ENCODE measurements at regions not wholly inside any gene's neighbourhood (a gene's known extent, or its start where the extent isn't known, plus 50 kb on each side); places are given as distances from the start of the nearest gene placed in this dataset.
"Not testable (repeated sequence)": the region's sequence is repeated elsewhere in the genome, so short reads cannot be mapped to it uniquely, and the experiment has no call there.

DNA sequence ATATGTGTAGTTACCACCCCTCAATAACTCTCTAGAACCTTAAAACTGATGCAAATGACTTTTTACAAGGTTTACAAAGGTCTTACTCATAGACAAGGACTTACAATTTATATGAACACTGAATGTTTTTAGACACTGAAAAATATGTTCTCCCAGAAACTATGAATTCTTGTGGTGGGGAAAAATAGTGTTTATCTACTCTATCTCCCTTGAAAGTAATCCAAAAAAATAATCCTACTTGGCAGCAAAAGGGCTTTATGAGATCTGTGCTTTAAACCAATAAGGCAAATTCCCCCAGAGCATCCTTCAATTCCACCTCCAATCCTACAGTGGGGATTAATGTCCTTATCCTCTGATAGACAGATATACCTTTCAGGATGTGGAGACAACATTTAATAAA, 1984.1 kb upstream of the RAG2 start:
- no peak for DNase-seq (ENCODE audit: low read depth)

DNA sequence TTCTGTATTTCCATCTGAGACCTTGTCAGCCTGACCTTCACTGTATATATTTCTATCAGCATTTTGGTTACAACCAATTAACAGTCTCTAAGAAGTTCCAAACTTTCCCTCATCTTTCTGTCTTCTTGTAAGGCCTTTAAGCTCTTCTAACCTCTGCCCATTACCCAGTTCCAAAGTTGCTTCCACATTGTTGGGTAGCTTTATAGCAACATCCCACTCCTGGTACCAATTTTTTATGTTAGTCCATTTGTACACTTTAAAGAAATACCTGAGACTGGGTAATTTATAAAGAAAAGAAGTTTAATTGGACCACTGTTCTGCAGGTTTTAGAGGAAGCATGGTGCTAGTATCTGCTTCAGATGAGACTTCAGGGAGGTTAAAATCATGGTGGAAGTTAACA, 1979.7 kb upstream of the RAG2 start:
- DNase-seq (ENCODE audit: low read depth): no peak

DNA sequence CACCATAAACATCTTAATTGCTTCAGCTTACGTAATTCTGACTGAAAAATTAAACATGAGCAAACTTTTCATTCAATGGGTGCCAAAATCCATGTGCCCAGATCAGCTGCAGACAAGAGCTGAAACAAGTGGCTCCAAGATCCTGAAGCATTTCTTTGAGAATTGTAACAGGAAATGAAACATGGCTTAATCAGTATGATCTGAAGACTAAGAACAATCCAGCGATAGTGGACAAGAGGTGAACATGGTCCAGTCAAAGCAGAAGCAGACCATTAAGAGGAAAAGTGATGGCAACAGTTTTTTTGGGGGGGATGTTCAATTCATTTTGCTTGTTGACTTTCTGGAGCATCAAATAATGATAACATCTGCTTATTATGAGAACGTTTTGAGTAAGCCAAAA, 1964.5 kb upstream of the RAG2 start:
- no peak for DNase-seq (ENCODE audit: low read depth)

DNA sequence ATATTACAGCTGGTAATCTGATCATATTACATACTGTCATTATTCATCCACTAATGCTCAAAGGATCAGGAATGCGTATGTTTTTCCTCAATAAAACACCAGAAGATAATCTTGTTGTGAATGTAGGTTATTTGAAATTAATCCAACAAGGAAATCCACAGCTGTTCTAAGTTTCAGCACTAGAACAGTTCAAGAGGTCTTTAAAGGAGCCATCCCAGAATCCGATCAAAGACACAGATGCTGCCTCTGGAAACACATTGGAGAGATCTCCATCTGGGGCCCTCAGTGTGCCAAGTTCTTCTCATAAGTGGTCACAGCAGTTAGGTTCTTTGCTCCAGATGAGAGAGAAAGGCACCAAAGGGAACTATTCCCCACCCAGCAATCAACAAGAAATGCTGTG, 1955.1 kb upstream of the RAG2 start:
- peak; percentile 57 for DNase-seq (ENCODE audit: low read depth)

DNA sequence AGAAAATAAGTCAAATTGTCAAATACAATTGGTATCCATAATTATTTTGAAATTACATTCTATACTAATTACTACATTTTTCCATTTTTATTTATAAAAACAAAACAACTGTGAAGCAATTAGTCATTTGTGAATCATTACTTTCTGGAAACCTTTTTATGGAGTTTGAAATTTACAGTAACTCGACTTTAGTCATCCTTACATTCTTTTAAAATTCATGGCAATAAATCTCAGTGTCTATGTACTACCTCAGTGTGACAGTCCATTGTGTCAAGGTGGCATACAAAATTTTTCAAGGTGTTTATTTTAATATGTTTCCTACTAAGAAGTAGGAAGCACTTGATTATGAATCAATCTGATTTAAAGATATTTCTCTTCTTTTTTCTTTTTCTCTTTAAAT, 1949.4 kb upstream of the RAG2 start:
- no peak for DNase-seq (ENCODE audit: low read depth)

DNA sequence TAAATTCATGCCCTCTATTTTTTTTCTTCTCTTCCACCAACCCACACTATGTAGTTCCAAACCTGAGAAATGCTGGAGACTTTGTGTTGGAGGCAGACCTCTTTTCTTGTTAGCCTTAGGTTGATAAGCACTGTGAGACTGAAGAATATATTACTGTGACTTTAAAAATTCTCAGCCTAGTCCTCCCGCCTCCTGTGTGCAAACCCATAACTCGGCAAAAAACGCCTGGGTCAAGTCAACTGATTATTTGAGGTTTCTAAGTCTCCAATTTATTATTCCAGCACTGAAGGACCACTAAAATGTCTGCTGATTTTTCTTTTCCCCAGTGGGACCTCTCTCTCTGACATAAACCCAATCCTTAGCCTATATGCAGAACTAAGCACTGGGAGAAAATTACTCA, 1946.0 kb upstream of the RAG2 start:
- no peak for DNase-seq (ENCODE audit: low read depth)

DNA sequence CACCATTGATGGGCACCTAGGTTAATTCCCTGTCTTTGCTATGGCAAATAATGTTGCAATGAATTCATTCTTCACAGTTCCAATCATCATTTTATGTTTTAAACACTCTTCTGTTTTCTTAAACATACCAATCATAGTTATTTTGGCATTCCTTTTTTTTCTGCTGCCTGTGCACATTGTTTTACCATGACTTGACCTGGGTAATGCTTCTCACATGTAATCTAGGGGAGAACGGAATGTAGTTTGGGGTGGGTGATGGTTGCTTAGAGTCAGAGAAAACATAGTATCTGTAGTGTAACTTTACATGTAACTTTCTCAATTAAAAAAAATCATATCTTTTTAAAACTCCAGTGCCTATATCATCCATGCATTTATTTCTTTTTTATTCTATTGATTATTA, 1945.3 kb upstream of the RAG2 start:
- peak; percentile 53 for DNase-seq (ENCODE audit: low read depth)

DNA sequence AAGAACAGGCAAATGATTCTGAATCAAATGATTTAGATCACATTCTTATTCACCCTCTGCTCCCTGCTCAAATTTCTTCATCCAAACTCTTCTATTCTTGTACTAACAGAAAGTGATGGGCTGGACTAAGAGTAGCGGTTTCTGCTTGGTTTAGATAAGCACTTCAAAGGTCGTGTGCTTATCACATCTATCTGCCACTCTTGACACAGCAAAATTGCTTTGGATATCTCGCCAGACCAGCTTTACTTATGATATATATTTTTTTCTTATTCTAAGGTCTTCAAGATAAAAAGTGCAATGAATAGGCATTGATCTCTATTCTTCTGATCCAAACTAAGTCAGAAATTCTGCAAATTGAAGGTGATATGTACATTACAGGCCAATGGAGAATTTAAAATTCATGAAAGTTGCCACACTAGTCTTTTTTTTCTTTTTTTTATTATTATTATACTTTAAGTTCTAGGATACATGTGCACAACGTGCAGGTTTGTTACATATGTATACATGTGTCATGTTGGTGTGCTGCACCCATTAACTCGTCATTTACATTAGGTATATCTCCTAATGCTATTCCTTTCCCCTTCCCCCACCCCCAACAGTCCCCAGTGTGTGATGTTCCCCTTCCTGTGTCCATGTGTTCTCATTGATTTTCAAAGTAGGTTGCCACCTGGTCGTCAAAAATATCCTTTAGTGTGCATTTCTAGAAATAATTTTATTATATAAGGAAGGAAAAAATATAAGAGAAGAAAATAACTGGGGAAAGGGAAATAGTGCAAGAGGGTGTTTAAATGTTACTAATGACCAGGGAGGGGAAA, 1941.0 kb upstream of the RAG2 start:
- no peak for DNase-seq (ENCODE audit: low read depth)

DNA sequence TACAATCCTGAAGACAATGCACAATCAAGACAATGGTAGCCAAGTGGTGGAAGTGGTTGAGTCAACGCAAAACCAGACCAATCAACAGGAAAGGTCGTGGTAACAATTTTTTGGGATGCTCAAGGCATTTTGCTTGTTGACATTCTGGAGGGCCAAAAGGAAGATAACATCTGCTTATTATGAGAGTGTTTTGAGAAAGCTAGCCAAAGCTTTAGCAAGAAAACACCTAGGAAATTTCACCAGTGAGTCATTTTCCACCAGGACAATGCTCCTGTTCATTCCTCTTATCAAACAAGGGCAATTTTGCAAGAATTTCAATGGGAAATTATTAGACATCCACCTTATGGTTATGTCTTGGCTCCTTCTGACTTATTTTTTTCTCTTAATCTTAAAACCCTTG, 1932.2 kb upstream of the RAG2 start:
- DNase-seq (ENCODE audit: low read depth): no peak

DNA sequence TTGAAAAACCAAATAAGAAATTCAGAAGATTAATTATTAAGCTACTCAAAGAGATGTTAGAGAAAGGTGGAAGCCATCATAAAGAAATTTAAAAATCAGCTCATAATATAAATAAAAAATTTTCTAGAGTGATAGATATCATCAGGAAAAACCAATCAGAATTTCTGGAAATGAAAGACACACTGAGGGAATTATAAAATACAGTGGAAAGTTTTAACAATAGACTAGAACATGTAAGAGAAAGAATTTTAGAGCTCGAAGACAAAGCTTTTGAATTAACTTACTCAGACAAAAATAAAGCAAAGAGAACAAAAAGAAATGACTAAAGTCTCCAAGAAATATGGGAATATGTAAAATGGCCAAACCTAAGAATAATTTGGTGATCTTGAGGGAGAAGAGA, 1926.9 kb upstream of the RAG2 start:
- no peak for DNase-seq (ENCODE audit: low read depth)

DNA sequence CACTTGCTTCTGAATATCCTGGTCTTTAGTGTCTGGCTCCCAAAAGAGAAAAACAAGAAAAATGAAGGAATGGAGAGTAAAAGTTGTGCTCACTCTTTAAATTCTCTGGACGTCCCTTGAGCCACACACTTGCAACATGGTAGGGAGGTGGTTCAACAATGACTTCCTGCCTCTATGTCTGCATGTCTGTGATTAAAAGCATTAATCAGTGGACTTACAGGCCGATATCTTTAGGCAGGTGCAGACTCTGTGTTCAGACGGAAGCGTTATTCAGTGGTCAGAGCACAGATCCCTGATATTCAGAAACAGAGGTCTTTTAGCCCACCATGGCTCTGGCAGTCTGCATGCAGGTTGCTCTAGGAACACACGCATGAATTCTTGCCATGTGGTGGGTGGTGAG, 1920.0 kb upstream of the RAG2 start:
- DNase-seq (ENCODE audit: low read depth): no peak

DNA sequence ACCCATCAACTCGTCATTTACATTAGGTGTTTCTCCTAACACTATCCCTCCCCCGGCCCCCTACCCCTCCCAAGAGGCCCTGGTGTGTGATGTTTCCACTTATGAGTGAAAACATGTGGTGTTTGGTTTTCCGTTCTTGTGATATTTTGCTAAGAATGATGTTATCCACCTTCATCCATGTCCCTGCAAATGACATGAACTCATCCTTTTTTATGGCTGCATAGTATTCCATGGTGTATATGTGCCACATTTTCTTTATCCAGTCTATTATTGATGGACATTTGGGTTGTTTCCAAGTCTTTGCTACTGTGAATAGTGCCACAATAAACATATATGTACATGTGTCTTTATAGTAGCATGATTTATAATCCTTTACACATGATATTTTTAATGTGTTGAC, 1914.8 kb upstream of the RAG2 start:
- DNase-seq (ENCODE audit: low read depth): not testable (repeated sequence)

DNA sequence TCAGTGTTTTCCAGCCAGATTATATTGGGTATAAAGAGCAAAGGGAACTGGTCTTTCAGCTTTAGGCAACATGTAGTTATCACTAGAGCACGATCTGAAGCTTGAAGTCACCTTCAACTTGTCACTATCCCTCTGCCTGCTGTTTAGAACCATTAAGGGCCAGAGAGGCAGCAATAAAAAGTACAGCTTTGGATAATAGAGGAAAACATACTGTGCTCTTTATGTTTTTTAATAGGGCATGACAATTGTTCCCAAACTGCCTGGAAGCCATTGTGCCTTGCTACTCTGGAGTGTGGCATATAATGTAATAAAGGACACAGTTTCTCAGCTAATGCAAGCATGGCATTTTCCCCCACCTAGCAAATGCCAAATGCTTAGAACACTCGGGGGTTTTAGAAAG, 1912.0 kb upstream of the RAG2 start:
- DNase-seq (ENCODE audit: low read depth): no peak

DNA sequence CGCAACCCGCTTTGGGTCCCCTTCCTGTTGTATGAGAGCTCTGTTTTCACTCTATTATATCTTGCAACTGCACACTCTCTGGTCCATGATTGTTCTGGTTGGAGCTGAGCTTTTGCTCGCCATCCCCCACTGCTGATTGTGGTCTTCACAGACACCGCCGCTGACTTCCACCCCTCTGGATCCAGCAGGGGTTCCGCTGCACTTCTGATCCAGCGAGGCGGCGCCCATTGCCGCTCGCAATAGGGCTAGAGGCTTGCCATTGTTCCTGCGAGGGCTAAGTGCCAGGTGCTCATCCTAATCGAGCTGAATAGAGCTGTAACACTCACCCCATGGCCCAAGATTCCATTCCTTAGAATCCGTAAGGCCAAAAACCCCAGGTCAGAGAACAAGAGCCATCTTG, 1905.8 kb upstream of the RAG2 start:
- DNase-seq (ENCODE audit: low read depth): no peak

DNA sequence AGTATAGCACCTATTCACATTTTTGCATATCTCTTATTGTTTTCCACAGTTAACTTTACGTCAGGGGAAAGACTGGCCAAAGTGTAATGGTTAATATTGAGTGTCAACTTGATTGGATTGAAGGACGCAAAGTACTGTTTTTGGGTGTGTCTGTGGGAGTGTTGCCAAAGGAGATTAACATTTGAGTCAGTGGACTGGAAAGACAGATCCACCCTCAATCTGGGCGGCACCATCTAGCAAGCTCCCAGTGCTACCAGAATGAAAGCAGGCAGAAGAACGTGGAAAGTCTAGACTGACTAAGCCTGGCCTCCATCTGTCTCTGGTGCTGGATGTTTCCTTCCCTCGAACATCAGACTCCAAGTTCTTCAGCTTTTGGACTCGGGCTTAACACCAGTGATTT, 1900.7 kb upstream of the RAG2 start:
- DNase-seq (ENCODE audit: low read depth): peak; percentile 4

DNA sequence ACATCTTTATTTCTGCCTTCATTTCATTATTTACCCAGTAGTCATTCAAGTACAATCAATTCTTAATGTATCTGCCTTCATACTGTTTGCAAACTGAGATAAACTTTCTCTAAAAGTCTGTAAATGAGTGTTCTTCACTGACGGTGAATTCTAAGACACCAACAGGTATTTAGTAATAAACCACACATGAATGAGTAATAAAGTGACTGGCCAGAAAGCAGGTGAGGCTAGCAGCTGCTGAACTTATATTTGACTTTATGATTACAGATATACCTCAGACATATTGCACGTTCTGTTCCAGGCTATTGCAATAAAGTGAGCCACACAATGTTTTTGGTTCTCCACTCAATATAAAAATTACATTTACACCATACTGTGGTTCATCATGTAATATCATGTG, 1894.0 kb upstream of the RAG2 start:
- no peak for DNase-seq (ENCODE audit: low read depth)

DNA sequence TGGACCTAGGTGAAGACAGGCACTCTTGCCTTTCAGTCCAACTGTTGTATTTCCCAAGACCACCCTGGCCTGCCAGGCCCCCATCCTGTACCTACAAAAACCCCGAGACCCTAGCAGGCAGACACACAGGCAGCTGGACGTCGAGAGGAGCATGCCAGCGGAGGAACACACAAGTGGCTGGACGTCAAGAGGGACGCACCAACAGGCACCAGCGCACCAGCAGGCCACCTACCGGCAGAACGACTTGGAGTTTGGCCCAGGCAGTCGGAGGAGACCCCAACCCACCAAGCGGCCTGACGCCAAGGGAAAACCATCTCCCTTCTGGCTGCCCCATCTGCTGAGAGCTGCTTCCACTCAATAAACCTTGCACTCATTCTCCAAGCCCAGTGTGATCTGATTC, 1883.4 kb upstream of the RAG2 start:
- no peak for DNase-seq (ENCODE audit: low read depth)

DNA sequence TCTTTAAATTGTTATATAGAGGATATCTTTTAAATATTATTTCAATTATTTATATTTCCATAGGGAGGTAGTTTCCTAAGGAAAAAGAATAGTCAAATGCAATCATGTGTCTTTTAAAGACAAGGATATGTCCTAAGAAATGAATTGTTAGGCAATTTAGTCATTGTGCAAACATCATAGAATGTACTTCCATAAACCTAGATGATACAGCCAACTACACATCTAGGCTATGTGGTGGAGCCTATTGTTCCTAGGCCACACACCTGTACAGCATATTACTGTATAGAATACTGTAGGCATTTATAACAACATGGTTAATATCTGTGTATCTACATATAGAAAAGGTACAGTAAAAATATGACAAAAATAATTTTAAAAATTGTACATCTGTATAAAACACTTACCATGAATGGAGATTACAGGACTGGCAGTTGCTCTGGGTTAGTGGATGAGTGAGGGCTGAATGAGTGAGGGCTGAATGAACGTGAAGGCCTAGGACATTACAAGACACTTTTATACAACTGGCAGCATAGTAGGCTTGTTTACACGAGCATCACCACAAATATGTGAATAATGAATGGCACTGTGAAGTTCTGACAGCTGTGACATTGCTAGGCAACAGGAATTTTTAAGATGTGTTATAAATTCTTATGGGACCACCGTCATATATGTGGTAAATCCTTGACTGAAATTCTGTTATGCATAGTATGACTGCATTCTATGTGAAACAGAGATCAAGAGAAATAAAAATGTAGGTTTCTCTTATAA, 1879.0 kb upstream of the RAG2 start:
- DNase-seq (ENCODE audit: low read depth): no peak

DNA sequence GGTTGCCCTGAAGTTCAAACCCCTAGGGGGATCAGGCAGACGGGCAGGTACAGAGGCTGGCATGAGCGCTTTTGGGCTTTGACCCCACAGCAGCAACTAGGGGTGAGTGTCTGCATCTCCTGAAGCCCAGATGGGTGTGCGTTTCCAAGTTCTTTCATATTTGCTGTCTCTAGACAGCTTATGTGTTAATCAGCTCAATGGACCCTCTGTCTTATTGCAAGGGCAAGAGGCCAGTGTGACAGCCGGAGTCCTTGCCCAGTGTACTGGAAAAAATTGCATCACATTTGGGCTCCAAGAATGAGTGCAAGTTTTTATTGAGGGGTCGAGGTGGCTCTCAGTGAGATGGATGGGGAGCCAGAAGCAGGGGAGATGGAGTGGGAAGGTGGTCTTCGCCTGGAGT, 1863.7 kb upstream of the RAG2 start:
- DNase-seq (ENCODE audit: low read depth): no peak

DNA sequence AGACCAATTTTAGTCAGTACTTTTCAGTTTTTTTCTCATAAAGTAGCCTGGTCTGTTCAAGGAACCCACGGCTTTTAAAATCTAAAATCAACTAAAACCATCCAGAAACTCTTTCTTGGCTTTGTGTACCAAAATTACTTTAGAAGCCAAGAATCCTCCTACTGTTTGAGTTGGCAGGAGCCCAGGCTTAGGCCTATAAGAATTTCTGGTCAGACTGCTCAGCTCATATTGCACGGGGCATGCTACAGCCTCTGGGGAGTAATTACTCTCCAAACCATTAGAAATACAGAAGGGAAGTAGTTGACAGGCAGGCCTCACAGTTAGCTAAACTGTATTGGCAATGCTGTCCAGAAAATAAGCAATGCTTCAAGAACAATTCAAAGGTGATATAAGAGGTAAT, 1862.9 kb upstream of the RAG2 start:
- DNase-seq (ENCODE audit: low read depth): peak; percentile 97

DNA sequence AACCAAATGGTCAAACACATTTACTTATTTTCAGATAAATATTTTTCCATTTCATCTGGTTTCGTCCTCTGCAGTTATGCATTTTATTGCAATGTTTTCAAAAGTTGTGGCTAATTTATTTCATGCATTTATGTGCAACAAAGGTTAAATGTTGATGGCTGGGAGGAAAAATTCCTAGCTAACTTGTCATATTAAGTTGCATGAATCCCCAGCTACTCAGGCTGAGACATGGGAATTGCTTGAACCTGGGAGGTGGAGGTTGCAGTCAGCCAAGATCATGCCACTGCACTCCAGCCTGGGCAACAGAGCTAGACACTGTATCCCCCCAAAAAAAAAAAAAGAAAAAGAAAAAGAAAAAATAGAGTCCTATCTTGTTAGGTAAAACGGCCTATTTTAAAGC, 1862.4 kb upstream of the RAG2 start:
- DNase-seq (ENCODE audit: low read depth): no peak

DNA sequence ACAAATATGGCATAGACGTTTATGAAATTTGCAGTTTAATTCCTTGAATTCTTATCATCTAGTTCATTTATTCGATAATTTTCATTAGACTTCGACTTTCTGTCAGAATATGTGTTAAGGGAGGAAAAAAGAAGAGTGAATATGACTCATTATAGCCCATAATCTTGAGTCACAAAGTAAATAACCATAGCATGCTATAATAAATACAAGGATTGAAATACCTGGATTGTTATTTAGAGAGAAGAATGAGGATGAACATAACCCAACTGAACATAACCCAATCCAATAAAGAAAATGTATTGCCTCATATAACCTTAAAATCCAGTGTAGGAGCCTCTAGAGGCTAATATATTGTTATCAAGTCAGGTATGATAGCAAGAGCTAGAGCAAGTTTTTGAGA, 1858.3 kb upstream of the RAG2 start:
- no peak for DNase-seq (ENCODE audit: low read depth)

DNA sequence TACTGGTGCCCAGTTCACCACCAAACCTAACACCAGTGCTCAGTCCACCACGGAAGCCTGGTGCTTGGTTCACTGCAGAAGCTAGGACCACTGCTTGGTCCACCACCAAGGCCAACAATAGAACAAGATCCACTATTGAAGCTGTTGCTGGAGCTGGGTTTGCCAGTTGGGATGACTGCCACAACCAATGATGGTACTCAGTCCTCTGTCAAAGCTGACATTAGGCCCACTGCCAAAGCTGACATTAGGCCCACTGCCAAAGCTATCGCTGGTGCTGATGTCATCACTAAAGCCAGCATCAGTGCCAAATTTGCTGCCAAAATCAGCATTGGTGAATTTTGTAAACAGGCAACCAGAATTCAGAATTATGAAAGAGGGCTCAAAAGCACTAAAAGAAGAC, 1850.2 kb upstream of the RAG2 start:
- DNase-seq (ENCODE audit: low read depth): no peak

DNA sequence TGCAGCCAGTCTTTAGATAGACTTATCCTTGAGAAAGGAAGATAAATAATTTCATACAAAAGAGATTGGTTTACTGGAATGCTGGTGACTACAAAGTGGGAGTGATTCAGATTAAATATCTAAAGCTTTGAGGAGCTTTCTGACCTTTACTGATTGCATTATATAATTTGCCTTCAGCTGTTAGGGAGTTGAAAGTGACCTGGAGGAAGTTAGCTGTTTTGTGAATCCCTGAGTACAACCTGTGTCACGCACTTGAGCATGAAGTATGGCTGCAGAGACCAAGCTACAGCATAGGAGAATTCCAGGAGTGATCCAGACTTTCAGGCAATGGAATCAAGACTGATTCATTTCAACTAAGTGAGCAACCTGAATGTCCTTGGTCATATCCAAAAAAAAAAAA, 1848.3 kb upstream of the RAG2 start:
- no peak for DNase-seq (ENCODE audit: low read depth)

Data from stromal cell of bone marrow (primary cell).